Panc1 (cell line): ENCODE measurements at regions not wholly inside any gene's neighbourhood (a gene's known extent, or its start where the extent isn't known, plus 50 kb on each side); places are given as distances from the start of the nearest gene placed in this dataset.

Experiments
- ATAC-seq: fragments of 200-7000 bp; cut with Tn5 transposase; 2 replicates; pipeline ENCODE4 v1.9.1; 2020; ENCODE audit warnings: mild to moderate bottlenecking, moderate library complexity
- BruUV-seq: library from RNA; stranded (reverse); fragments of 400-500 nt; replicated peaks from 2 replicates; lab custom pipeline; 2021; lab: Mats Ljungman, UMichigan
- CTCF ChIA-PET: fragments of 300-600 bp; sonication (Branson Sonifier 250); formaldehyde crosslinking; loops from one replicate; lab custom pipeline; 2022; ENCODE audit warnings: antibody characterized with exemption; lab: Charles Lee
- POLR2A ChIA-PET: fragments of 300-600 bp; sonication (Branson Sonifier 250); formaldehyde crosslinking; loops from one replicate; lab custom pipeline; 2022; ENCODE audit warnings: antibody characterized with exemption; lab: Charles Lee
- DNase-seq: peaks from one replicate; pipeline ENCODE4 v3.0.0-alpha.2; 2010; ENCODE audit warnings: low read depth, low spot score
- H3K27ac ChIP-seq: 2 replicates; pipeline ENCODE4 v1.5.1; 2011; ENCODE audit warnings: mild to moderate bottlenecking, low read length, inconsistent platforms
- H3K27me3 ChIP-seq: fragments of 200-500 bp; sonication (Bioruptor generic); 2 replicates; pipeline ENCODE4 v1.6.0; 2014; ENCODE audit warnings: low read length, inconsistent platforms; ENCODE audit not compliant: control insufficient read depth, insufficient read depth
- H3K36me3 ChIP-seq: fragments of 200-500 bp; sonication (Bioruptor generic); 2 replicates; pipeline ENCODE4 v1.5.1; 2014; ENCODE audit warnings: inconsistent platforms, mild to moderate bottlenecking, low read length, moderate library complexity; ENCODE audit not compliant: control insufficient read depth, insufficient read depth
- H3K4me1 ChIP-seq: 2 replicates; pipeline ENCODE4 v1.5.1; 2011; ENCODE audit warnings: inconsistent platforms, mild to moderate bottlenecking, low read length, moderate library complexity; ENCODE audit not compliant: control insufficient read depth, insufficient read depth
- H3K4me3 ChIP-seq, 2 experiments: 2 replicates each; pipeline ENCODE4 v1.5.1; 2011 to 2012; ENCODE audit warnings: low read depth in 2 of 2, low read length in 2 of 2, mild to moderate bottlenecking in 2 of 2, inconsistent platforms in 1 of 2, moderate library complexity in 1 of 2
- H3K9me3 ChIP-seq: fragments of 200-500 bp; sonication (Bioruptor generic); 2 replicates; pipeline ENCODE4 v1.5.1; 2014; ENCODE audit warnings: low read depth, mild to moderate bottlenecking, inconsistent platforms, low read length, moderate library complexity; ENCODE audit not compliant: control insufficient read depth, insufficient read depth
- CTCF ChIP-seq: fragments of 450-650 bp; IDR thresholded peaks from 2 replicates; pipeline ENCODE4 v1.5.1; 2017; ENCODE audit warnings: mild to moderate bottlenecking
- POLR2AphosphoS5 ChIP-seq: IDR thresholded peaks from 2 replicates; pipeline ENCODE4 v1.6.1; 2012; ENCODE audit warnings: mild to moderate bottlenecking, low read depth, low read length, moderate library complexity
- REST ChIP-seq, 2 experiments: IDR thresholded peaks; 2 replicates each; pipeline ENCODE4 v1.6.1; 2011 to 2012; ENCODE audit warnings: low read depth in 2 of 2, control low read depth in 1 of 2, low read length in 1 of 2, mild to moderate bottlenecking in 1 of 2, moderate library complexity in 1 of 2; ENCODE audit not compliant: insufficient read depth in 1 of 2
- TCF7L2 ChIP-seq: IDR thresholded peaks from 2 replicates; pipeline ENCODE4 v1.6.1; 2011; ENCODE audit warnings: mild to moderate bottlenecking, low read depth, low read length, inconsistent platforms
- in situ Hi-C: cut with HindIII; loops from 2 replicates; pipeline ENCODE4 v1.10.0; 2016; ENCODE audit warnings: low sequenced_read_pairs, low pct_unique_long_range_greater_than_20kb
- intact Hi-C: fragments of 100-400 bp; cut with micrococcal nuclease; formaldehyde crosslinking; loops from one replicate; pipeline ENCODE4 v1.10.0; 2022; ENCODE audit not compliant: unreplicated experiment

- BruUV-seq = no TSS peak
- no peak overlapping the region for H3K27ac ChIP-seq
- H3K36me3 ChIP-seq = no peaks in the 10 kb centered on the region
- no peaks in the 10 kb centered on the region; the same call in 1 of the 2 replicates for H3K27me3 ChIP-seq
- in situ Hi-C loops (no loop called here), intact Hi-C loops (no loop called here)
- H3K4me3 ChIP-seq = no peak overlapping the region
- no peaks in the 10 kb centered on the region for H3K9me3 ChIP-seq
- no peaks in the 10 kb centered on the region for H3K4me1 ChIP-seq
- no peak for TF ChIP-seq CTCF
- TF ChIP-seq POLR2AphosphoS5 = no peak
- no peak for TF ChIP-seq REST (IDR thresholded peaks at IDR 0.05; ENCODE audit: insufficient read depth in 1 of 2, low read depth in 2 of 2, low read length in 1 of 2)
- TF ChIP-seq TCF7L2 = no peak
- CTCF ChIA-PET = interaction anchor here (0.5 kb wide), 1 partner anchor 12 kb away, joined by 3 read pairs; no protein-coding TSS in a partner anchor
- DNase-seq = no peak
- ATAC-seq = no peak
- POLR2A ChIA-PET = no interaction called here
These were observed 72.2 kb upstream of the PTCH1 start for GRCh38 chr9:95588724-95589588.

- in situ Hi-C loops = no loop called here
- H3K36me3 ChIP-seq = no peaks in the 10 kb centered on the region
- CTCF ChIA-PET = no interaction called here
These were observed 70.5 kb upstream of the PTCH1 start for GRCh38 chr9:95587021-95587964.

More at GRCh38 chr9:95587021-95587964, 70.5 kb upstream of the PTCH1 start:
- Histone ChIP-seq H3K4me1 (no peaks in the 10 kb centered on the region), H3K9me3 (no peaks in the 10 kb centered on the region), H3K4me3 (no peak overlapping the region), H3K27ac (no peak overlapping the region), H3K27me3 (no peaks in the 10 kb centered on the region; the same call in 1 of the 2 replicates)
- no peak for DNase-seq
- intact Hi-C loops = no loop called here
- TF ChIP-seq REST (IDR thresholded peaks at IDR 0.05; ENCODE audit: insufficient read depth in 1 of 2, low read depth in 2 of 2, low read length in 1 of 2) (no peak), POLR2AphosphoS5 (no peak), CTCF (no peak)
- no TSS peak for BruUV-seq
- ATAC-seq = no peak
- POLR2A ChIA-PET = no interaction called here
